ENCODE measurements at regions not wholly inside any gene's neighbourhood (a gene's known extent, or its start where the extent isn't known, plus 50 kb on each side); places are given as distances from the start of the nearest gene placed in this dataset.
"Not testable (repeated sequence)": the region's sequence is repeated elsewhere in the genome, so short reads cannot be mapped to it uniquely, and the experiment has no call there.

- no peak for DNase-seq
These were observed 82.0 kb upstream of the PDZD8 start for GRCh38 chr10:117457071-117457810.

- no peak for DNase-seq
These were observed 80.1 kb upstream of the PDZD8 start for GRCh38 chr10:117455346-117455745.

- DNase-seq = no peak
These were observed 79.3 kb upstream of the PDZD8 start for GRCh38 chr10:117454502-117454901.

- DNase-seq = not testable (repeated sequence)
These were observed 78.2 kb upstream of the PDZD8 start for GRCh38 chr10:117453484-117453883.

GRCh38 chr10:117450940-117451339 lies 75.7 kb upstream of the PDZD8 start:
- no peak for DNase-seq

- DNase-seq = no peak
These were observed 74.4 kb upstream of the PDZD8 start for GRCh38 chr10:117449636-117450035.

GRCh38 chr10:117448802-117449201 lies 73.6 kb upstream of the PDZD8 start:
- no peak for DNase-seq

- DNase-seq = no peak
These were observed 70.8 kb upstream of the PDZD8 start for GRCh38 chr10:117445992-117446391.

- no peak for DNase-seq
These were observed 69.3 kb upstream of the PDZD8 start for GRCh38 chr10:117444497-117445040.

GRCh38 chr10:117443686-117444041 lies 68.4 kb upstream of the PDZD8 start:
- DNase-seq = no peak

GRCh38 chr10:117442944-117443685 lies 67.9 kb upstream of the PDZD8 start:
- DNase-seq = peak; percentile 32 to 53

- DNase-seq = no peak
These were observed 67.3 kb upstream of the PDZD8 start for GRCh38 chr10:117442521-117442920.

GRCh38 chr10:117441812-117442443 lies 66.7 kb upstream of the PDZD8 start:
- DNase-seq = no peak

GRCh38 chr10:117441361-117441760 lies 66.1 kb upstream of the PDZD8 start:
- no peak for DNase-seq

GRCh38 chr10:117439243-117439912 lies 64.1 kb upstream of the PDZD8 start:
- DNase-seq = peak in 1 of 2 donors; percentile 13

- no peak for DNase-seq
These were observed 57.6 kb upstream of the PDZD8 start for GRCh38 chr10:117432866-117433265.

GRCh38 chr10:117431160-117431559 lies 55.9 kb upstream of the PDZD8 start:
- no peak for DNase-seq

- not testable (repeated sequence) for DNase-seq
These were observed 55.3 kb upstream of the PDZD8 start for GRCh38 chr10:117430535-117430934.

GRCh38 chr10:117429643-117430265 lies 54.5 kb upstream of the PDZD8 start:
- DNase-seq = no peak

GRCh38 chr10:117427356-117427755 lies 52.1 kb upstream of the PDZD8 start:
- DNase-seq = no peak

- DNase-seq = no peak
These were observed 50.8 kb upstream of the PDZD8 start for GRCh38 chr10:117425974-117426566.
